ENCODE measurements at regions not wholly inside any gene's neighbourhood (a gene's known extent, or its start where the extent isn't known, plus 50 kb on each side); places are given as distances from the start of the nearest gene placed in this dataset.

GRCh38 chr7:146004805-146005204 lies 111.8 kb upstream of the CNTNAP2 start:
- no peaks in the 10 kb centered on the region for H3K9me3 ChIP-seq (ENCODE audit: control insufficient read depth, insufficient read depth, low read depth, low read length)
- H3K27ac ChIP-seq (ENCODE audit: low read depth, low read length): no peak overlapping the region
- H3K36me3 ChIP-seq (ENCODE audit: control insufficient read depth, insufficient read depth, low read length): no peaks in the 10 kb centered on the region
- no peak overlapping the region for H3K4me3 ChIP-seq (ENCODE audit: low read depth, low read length)
- H3K9ac ChIP-seq (ENCODE audit: low read length): no peak overlapping the region
- H3K27me3 ChIP-seq (ENCODE audit: control insufficient read depth, insufficient read depth, low read length): no peaks in the 10 kb centered on the region; the same call in 1 of the 2 replicates
- H3K4me1 ChIP-seq (ENCODE audit: control insufficient read depth, insufficient read depth, low read length): no peaks in the 10 kb centered on the region

DNA sequence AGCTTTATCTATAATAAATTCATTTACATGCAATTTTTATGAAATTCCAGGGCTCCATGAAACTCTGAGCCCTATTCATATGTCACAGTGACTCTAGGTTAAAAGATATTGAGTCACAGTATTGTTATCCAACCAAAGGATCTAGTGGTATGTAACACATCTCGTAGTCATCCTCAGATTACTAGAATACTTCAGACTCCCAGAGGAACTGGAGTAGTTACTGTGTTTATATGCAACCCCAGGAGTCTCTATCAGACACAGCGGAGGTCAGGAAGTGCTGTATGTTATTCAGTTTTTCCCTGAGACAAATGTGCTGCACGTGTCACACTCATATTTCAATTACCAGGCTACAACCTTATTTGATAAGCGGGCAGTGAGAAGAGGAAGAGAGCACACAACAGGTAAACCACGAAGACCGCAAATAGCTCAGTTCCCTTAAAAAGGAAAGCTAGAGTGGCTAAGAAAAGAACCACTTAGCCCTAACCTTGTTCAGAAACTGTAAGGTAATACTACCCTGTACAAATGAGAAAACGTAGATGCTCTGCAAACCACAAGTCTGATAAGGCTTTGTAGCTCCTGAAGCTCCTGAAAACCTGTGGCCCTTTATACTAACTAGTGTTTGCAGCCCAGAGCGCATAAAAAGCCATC lies 114.0 kb upstream of the CNTNAP2 start:
- no peak overlapping the region for H3K9ac ChIP-seq (ENCODE audit: low read length)
- no peaks in the 10 kb centered on the region; the same call in 1 of the 2 replicates for H3K27me3 ChIP-seq (ENCODE audit: control insufficient read depth, insufficient read depth, low read length)
- H3K9me3 ChIP-seq (ENCODE audit: control insufficient read depth, insufficient read depth, low read depth, low read length): no peaks in the 10 kb centered on the region
- H3K36me3 ChIP-seq (ENCODE audit: control insufficient read depth, insufficient read depth, low read length): no peaks in the 10 kb centered on the region
- no peak overlapping the region for H3K4me3 ChIP-seq (ENCODE audit: low read depth, low read length)
- H3K4me1 ChIP-seq (ENCODE audit: control insufficient read depth, insufficient read depth, low read length): no peaks in the 10 kb centered on the region
- H3K27ac ChIP-seq (ENCODE audit: low read depth, low read length): no peak overlapping the region

- no peaks in the 10 kb centered on the region for H3K9me3 ChIP-seq (ENCODE audit: control insufficient read depth, insufficient read depth, low read depth, low read length)
- no peaks in the 10 kb centered on the region for H3K4me1 ChIP-seq (ENCODE audit: control insufficient read depth, insufficient read depth, low read length)
- H3K4me3 ChIP-seq (ENCODE audit: low read depth, low read length): no peak overlapping the region
- no peaks in the 10 kb centered on the region for H3K36me3 ChIP-seq (ENCODE audit: control insufficient read depth, insufficient read depth, low read length)
- H3K27me3 ChIP-seq (ENCODE audit: control insufficient read depth, insufficient read depth, low read length): no peaks in the 10 kb centered on the region
- no peak overlapping the region for H3K9ac ChIP-seq (ENCODE audit: low read length)
- no peak overlapping the region for H3K27ac ChIP-seq (ENCODE audit: low read depth, low read length)
Measured at GRCh38 chr7:146002008-146002407, 114.6 kb upstream of the CNTNAP2 start.

DNA sequence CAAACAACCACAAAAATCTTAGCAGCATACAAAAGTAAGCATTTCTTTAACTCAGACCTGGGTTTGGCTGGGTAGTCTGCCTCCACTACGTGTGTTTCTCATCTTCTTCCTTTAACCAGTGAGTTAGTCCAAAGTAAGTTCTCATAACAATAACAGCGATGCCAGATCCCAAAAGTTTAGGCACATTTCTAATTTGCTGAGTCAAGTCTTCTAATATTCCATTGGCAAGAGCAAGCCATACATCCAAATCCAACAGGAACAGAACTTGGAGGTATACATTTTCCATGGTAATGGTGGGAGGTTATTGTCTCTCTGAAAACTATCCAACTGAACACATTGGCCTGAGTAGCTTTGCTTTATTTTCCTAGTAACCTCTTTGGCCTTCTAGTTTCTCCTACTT lies 115.7 kb upstream of the CNTNAP2 start:
- H3K9me3 ChIP-seq (ENCODE audit: control insufficient read depth, insufficient read depth, low read depth, low read length): no peaks in the 10 kb centered on the region
- no peak overlapping the region for H3K9ac ChIP-seq (ENCODE audit: low read length)
- H3K4me1 ChIP-seq (ENCODE audit: control insufficient read depth, insufficient read depth, low read length): no peaks in the 10 kb centered on the region
- H3K27ac ChIP-seq (ENCODE audit: low read depth, low read length): no peak overlapping the region
- H3K27me3 ChIP-seq (ENCODE audit: control insufficient read depth, insufficient read depth, low read length): no peaks in the 10 kb centered on the region
- H3K4me3 ChIP-seq (ENCODE audit: low read depth, low read length): no peak overlapping the region
- H3K36me3 ChIP-seq (ENCODE audit: control insufficient read depth, insufficient read depth, low read length): no peaks in the 10 kb centered on the region

DNA sequence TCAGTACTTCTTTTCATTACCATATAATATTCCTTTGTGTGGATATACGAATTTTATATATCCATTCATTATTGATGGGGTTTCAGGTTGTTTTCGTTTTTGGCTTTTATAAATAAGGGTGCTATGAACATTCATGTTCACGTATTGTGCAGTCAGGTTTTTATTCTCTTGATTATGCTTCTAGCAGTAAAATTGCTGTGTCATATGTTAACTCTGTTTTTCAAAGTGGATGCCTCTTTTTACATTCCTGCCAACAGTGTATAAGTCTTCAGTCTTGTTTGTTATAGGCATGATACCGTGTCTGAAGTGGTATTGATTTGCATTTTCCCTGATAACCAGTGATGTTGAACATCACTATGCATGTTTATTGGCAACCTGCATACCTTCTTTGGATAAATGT lies 127.1 kb upstream of the CNTNAP2 start:
- no peak overlapping the region for H3K27ac ChIP-seq (ENCODE audit: low read depth, low read length)
- peaks cover 5% of the 10 kb centered on the region; the same call in 1 of the 2 replicates for H3K4me1 ChIP-seq (ENCODE audit: control insufficient read depth, insufficient read depth, low read length)
- H3K4me3 ChIP-seq (ENCODE audit: low read depth, low read length): no peak overlapping the region
- no peaks in the 10 kb centered on the region for H3K36me3 ChIP-seq (ENCODE audit: control insufficient read depth, insufficient read depth, low read length)
- H3K27me3 ChIP-seq (ENCODE audit: control insufficient read depth, insufficient read depth, low read length): no peaks in the 10 kb centered on the region
- H3K9ac ChIP-seq (ENCODE audit: low read length): no peak overlapping the region
- no peaks in the 10 kb centered on the region for H3K9me3 ChIP-seq (ENCODE audit: control insufficient read depth, insufficient read depth, low read depth, low read length)

GRCh38 chr7:145986248-145986874 lies 130.2 kb upstream of the CNTNAP2 start:
- H3K9me3 ChIP-seq (ENCODE audit: control insufficient read depth, insufficient read depth, low read depth, low read length): no peaks in the 10 kb centered on the region
- no peaks in the 10 kb centered on the region for H3K27me3 ChIP-seq (ENCODE audit: control insufficient read depth, insufficient read depth, low read length)
- no peak overlapping the region for H3K9ac ChIP-seq (ENCODE audit: low read length)
- no peaks in the 10 kb centered on the region for H3K36me3 ChIP-seq (ENCODE audit: control insufficient read depth, insufficient read depth, low read length)
- H3K4me3 ChIP-seq (ENCODE audit: low read depth, low read length): no peak overlapping the region
- H3K4me1 ChIP-seq (ENCODE audit: control insufficient read depth, insufficient read depth, low read length): peaks cover 5% of the 10 kb centered on the region; the same call in 1 of the 2 replicates
- H3K27ac ChIP-seq (ENCODE audit: low read depth, low read length): no peak overlapping the region

- Histone ChIP-seq H3K27me3 (ENCODE audit: control insufficient read depth, insufficient read depth, low read length) (no peaks in the 10 kb centered on the region), H3K4me3 (ENCODE audit: low read depth, low read length) (no peak overlapping the region), H3K4me1 (ENCODE audit: control insufficient read depth, insufficient read depth, low read length) (no peaks in the 10 kb centered on the region), H3K36me3 (ENCODE audit: control insufficient read depth, insufficient read depth, low read length) (no peaks in the 10 kb centered on the region), H3K9me3 (ENCODE audit: control insufficient read depth, insufficient read depth, low read depth, low read length) (no peaks in the 10 kb centered on the region), H3K27ac (ENCODE audit: low read depth, low read length) (no peak overlapping the region), H3K9ac (ENCODE audit: low read length) (no peak overlapping the region)
Measured at GRCh38 chr7:145978769-145979168, 137.8 kb upstream of the CNTNAP2 start.

GRCh38 chr7:145959981-145960380 lies 156.6 kb upstream of the CNTNAP2 start:
- no peaks in the 10 kb centered on the region for H3K4me1 ChIP-seq (ENCODE audit: control insufficient read depth, insufficient read depth, low read length)
- H3K9me3 ChIP-seq (ENCODE audit: control insufficient read depth, insufficient read depth, low read depth, low read length): no peaks in the 10 kb centered on the region
- H3K9ac ChIP-seq (ENCODE audit: low read length): no peak overlapping the region
- H3K4me3 ChIP-seq (ENCODE audit: low read depth, low read length): no peak overlapping the region
- no peaks in the 10 kb centered on the region for H3K36me3 ChIP-seq (ENCODE audit: control insufficient read depth, insufficient read depth, low read length)
- H3K27ac ChIP-seq (ENCODE audit: low read depth, low read length): no peak overlapping the region
- H3K27me3 ChIP-seq (ENCODE audit: control insufficient read depth, insufficient read depth, low read length): no peaks in the 10 kb centered on the region

GRCh38 chr7:145957160-145957890 lies 159.3 kb upstream of the CNTNAP2 start:
- Histone ChIP-seq H3K4me3 (ENCODE audit: low read depth, low read length) (no peak overlapping the region), H3K27me3 (ENCODE audit: control insufficient read depth, insufficient read depth, low read length) (no peaks in the 10 kb centered on the region), H3K9me3 (ENCODE audit: control insufficient read depth, insufficient read depth, low read depth, low read length) (no peaks in the 10 kb centered on the region), H3K27ac (ENCODE audit: low read depth, low read length) (no peak overlapping the region), H3K9ac (ENCODE audit: low read length) (no peak overlapping the region), H3K4me1 (ENCODE audit: control insufficient read depth, insufficient read depth, low read length) (no peaks in the 10 kb centered on the region), H3K36me3 (ENCODE audit: control insufficient read depth, insufficient read depth, low read length) (no peaks in the 10 kb centered on the region)

GRCh38 chr7:145951566-145951965 lies 165.0 kb upstream of the CNTNAP2 start:
- Histone ChIP-seq H3K27ac (ENCODE audit: low read depth, low read length) (no peak overlapping the region), H3K4me1 (ENCODE audit: control insufficient read depth, insufficient read depth, low read length) (no peaks in the 10 kb centered on the region), H3K36me3 (ENCODE audit: control insufficient read depth, insufficient read depth, low read length) (no peaks in the 10 kb centered on the region), H3K9me3 (ENCODE audit: control insufficient read depth, insufficient read depth, low read depth, low read length) (no peaks in the 10 kb centered on the region), H3K9ac (ENCODE audit: low read length) (no peak overlapping the region), H3K27me3 (ENCODE audit: control insufficient read depth, insufficient read depth, low read length) (no peaks in the 10 kb centered on the region), H3K4me3 (ENCODE audit: low read depth, low read length) (no peak overlapping the region)

GRCh38 chr7:145928937-145929336 lies 187.7 kb upstream of the CNTNAP2 start:
- Histone ChIP-seq H3K36me3 (ENCODE audit: control insufficient read depth, insufficient read depth, low read length) (no peaks in the 10 kb centered on the region), H3K27ac (ENCODE audit: low read depth, low read length) (no peak overlapping the region), H3K9ac (ENCODE audit: low read length) (no peak overlapping the region)

More at GRCh38 chr7:145928937-145929336, 187.7 kb upstream of the CNTNAP2 start:
- H3K27me3 ChIP-seq (ENCODE audit: control insufficient read depth, insufficient read depth, low read length): no peaks in the 10 kb centered on the region
- H3K9me3 ChIP-seq (ENCODE audit: control insufficient read depth, insufficient read depth, low read depth, low read length): peaks cover 2% of the 10 kb centered on the region; the same call in 1 of the 2 replicates
- peaks cover 8% of the 10 kb centered on the region; the same call in 1 of the 2 replicates for H3K4me1 ChIP-seq (ENCODE audit: control insufficient read depth, insufficient read depth, low read length)
- no peak overlapping the region for H3K4me3 ChIP-seq (ENCODE audit: low read depth, low read length)

Measured in HUES6 (cell line).